Smooth muscle cell (in vitro differentiated cells): ENCODE measurements at regions not wholly inside any gene's neighbourhood (a gene's known extent, or its start where the extent isn't known, plus 50 kb on each side); places are given as distances from the start of the nearest gene placed in this dataset.
"Not testable (repeated sequence)": the region's sequence is repeated elsewhere in the genome, so short reads cannot be mapped to it uniquely, and the experiment has no call there.

ENCODE experiments used
- DNase-seq: peaks from one replicate; lab custom pipeline; 2025; ENCODE audit not compliant: unreplicated experiment; lab: John Stamatoyannopoulos, UW
- H2AFZ ChIP-seq: fragments of 200-600 bp; sonication (generic); 2 replicates; pipeline ENCODE4 v1.6.0; 2016; ENCODE audit warnings: antibody characterized with exemption, low read depth, mild to moderate bottlenecking
- H3F3A ChIP-seq: fragments of 200-600 bp; sonication (generic); 2 replicates; pipeline ENCODE4 v1.6.0; 2017; ENCODE audit warnings: antibody characterized with exemption, low read depth
- H3K27ac ChIP-seq: fragments of 200-600 bp; sonication (generic); 2 replicates; pipeline ENCODE4 v1.5.1; 2016; ENCODE audit warnings: low read depth, mild to moderate bottlenecking
- H3K27me3 ChIP-seq: fragments of 200-600 bp; sonication (generic); 2 replicates; pipeline ENCODE4 v1.6.1; 2016; ENCODE audit warnings: low read depth, mild to moderate bottlenecking
- H3K36me3 ChIP-seq: fragments of 200-600 bp; sonication (generic); 2 replicates; pipeline ENCODE4 v1.5.1; 2016; ENCODE audit warnings: low read depth
- H3K4me1 ChIP-seq: fragments of 200-600 bp; sonication (generic); 2 replicates; pipeline ENCODE4 v1.5.1; 2016; ENCODE audit warnings: low read depth
- H3K4me2 ChIP-seq: fragments of 200-600 bp; sonication (generic); 2 replicates; pipeline ENCODE4 v1.6.0; 2016; ENCODE audit warnings: mild to moderate bottlenecking
- H3K4me3 ChIP-seq: fragments of 200-600 bp; sonication (generic); 2 replicates; pipeline ENCODE4 v1.5.1; 2016; ENCODE audit warnings: mild to moderate bottlenecking
- H3K79me2 ChIP-seq: fragments of 200-600 bp; sonication (generic); 2 replicates; pipeline ENCODE4 v1.6.0; 2016; ENCODE audit warnings: low read depth, mild to moderate bottlenecking
- H3K9ac ChIP-seq: fragments of 200-600 bp; sonication (generic); 2 replicates; pipeline ENCODE4 v1.6.0; 2016; ENCODE audit warnings: low read depth
- H3K9me3 ChIP-seq: fragments of 200-600 bp; sonication (generic); replicated peaks from 2 replicates; pipeline ENCODE4 v1.5.1; 2016; ENCODE audit warnings: low read depth
- H4K20me1 ChIP-seq: fragments of 200-600 bp; sonication (generic); 2 replicates; pipeline ENCODE4 v1.6.0; 2016; ENCODE audit warnings: low read depth
- WGBS: methylation state at CpG from one replicate; pipeline ENCODE4 v1.1.7; 2016; ENCODE audit warnings: low lambda C conversion rate; 5-methylcytosine and 5-hydroxymethylcytosine counted together
- TF ChIP-seq, protein P1 (sequence below): fragments of 200-600 bp; sonication (generic); IDR thresholded peaks from 2 replicates; pipeline ENCODE4 v1.5.1; 2017; ENCODE audit warnings: borderline replicate concordance, mild to moderate bottlenecking, antibody characterized with exemption; ENCODE audit not compliant: insufficient read depth, poor library complexity, severe bottlenecking

DNA sequence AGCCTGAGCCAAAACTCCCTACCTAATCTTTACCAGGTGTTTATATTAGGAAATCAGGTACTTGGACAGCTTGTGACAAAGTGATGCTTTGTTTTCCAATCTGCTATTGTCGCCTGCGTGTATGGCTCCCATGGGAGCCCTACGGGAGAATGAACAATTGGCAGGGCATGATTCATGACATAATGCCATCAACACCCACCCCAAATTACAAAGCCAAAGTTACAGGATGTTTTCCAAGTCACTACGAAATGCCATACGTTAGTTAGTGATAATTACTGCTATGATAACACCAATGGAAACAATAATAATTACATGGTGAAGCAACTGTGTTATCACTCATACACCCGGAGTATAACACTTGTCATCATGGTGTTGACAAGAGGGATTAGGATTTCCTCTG, 226.4 kb downstream of the FAM181B start:
- no peak overlapping the region for H2AFZ ChIP-seq
- TF ChIP-seq, protein P1, sequence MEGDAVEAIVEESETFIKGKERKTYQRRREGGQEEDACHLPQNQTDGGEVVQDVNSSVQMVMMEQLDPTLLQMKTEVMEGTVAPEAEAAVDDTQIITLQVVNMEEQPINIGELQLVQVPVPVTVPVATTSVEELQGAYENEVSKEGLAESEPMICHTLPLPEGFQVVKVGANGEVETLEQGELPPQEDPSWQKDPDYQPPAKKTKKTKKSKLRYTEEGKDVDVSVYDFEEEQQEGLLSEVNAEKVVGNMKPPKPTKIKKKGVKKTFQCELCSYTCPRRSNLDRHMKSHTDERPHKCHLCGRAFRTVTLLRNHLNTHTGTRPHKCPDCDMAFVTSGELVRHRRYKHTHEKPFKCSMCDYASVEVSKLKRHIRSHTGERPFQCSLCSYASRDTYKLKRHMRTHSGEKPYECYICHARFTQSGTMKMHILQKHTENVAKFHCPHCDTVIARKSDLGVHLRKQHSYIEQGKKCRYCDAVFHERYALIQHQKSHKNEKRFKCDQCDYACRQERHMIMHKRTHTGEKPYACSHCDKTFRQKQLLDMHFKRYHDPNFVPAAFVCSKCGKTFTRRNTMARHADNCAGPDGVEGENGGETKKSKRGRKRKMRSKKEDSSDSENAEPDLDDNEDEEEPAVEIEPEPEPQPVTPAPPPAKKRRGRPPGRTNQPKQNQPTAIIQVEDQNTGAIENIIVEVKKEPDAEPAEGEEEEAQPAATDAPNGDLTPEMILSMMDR = no peak
- no peaks in the 10 kb centered on the region for H3K9me3 ChIP-seq
- WGBS = 47% methylated on average over 6 of the region's 6 CpGs
- H3K79me2 ChIP-seq = no peaks in the 10 kb centered on the region
- no peak overlapping the region for H3K27ac ChIP-seq
- H3K27me3 ChIP-seq = peaks cover 73% of the 10 kb centered on the region
- H4K20me1 ChIP-seq = no peaks in the 10 kb centered on the region
- no peak for DNase-seq
- H3K36me3 ChIP-seq = no peaks in the 10 kb centered on the region
- H3F3A ChIP-seq = no peaks in the 10 kb centered on the region
- no peak overlapping the region for H3K9ac ChIP-seq
- no peaks in the 10 kb centered on the region for H3K4me1 ChIP-seq
- peak overlapping the region; percentile 18 for H3K4me2 ChIP-seq
- H3K4me3 ChIP-seq = no peak overlapping the region

- H3K4me1 ChIP-seq = no peaks in the 10 kb centered on the region
- no peaks in the 10 kb centered on the region for H4K20me1 ChIP-seq
- no peak overlapping the region for H3K27ac ChIP-seq
- no peaks in the 10 kb centered on the region for H3K36me3 ChIP-seq
- no peaks in the 10 kb centered on the region for H3K9me3 ChIP-seq
- H3K27me3 ChIP-seq = peaks cover 54% of the 10 kb centered on the region
- H3K4me2 ChIP-seq = no peak overlapping the region
- no peak overlapping the region for H3K9ac ChIP-seq
- no peaks in the 10 kb centered on the region for H3F3A ChIP-seq
- no peak for DNase-seq
- 51% methylated on average over 3 of the region's 3 CpGs for WGBS
- no peaks in the 10 kb centered on the region for H3K79me2 ChIP-seq
- H3K4me3 ChIP-seq = no peak overlapping the region
- TF ChIP-seq, protein P1 = no peak
- H2AFZ ChIP-seq = no peak overlapping the region
Measured at GRCh38 chr11:82505379-82505778, 228.3 kb downstream of the FAM181B start.

DNA sequence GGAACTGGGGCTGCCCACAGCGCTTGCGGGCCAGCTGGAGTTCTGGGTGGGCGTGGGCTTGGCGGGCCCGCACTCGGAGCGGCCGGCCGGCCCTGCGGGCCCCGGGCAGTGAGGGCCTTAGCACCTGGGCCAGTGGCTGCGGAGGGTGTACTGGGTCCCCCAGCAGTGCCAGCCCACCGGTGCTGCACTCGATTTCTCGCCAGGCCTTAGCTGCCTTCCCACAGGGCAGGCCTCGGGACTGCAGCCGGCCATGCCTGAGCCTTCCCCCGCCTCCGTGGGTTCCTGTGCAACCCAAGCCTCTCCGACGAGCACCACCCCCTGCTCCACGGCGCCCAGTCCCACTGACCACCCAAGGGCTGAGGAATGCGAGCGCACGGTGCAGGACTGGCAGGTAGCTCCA, 232.5 kb downstream of the FAM181B start:
- H3K9me3 ChIP-seq, H4K20me1 ChIP-seq, H3K4me2 ChIP-seq, H3K79me2 ChIP-seq, H3K4me3 ChIP-seq, H3K9ac ChIP-seq, H3K36me3 ChIP-seq, H3K27ac ChIP-seq, H3K4me1 ChIP-seq, H3F3A ChIP-seq, DNase-seq, H2AFZ ChIP-seq: not testable (repeated sequence)
- H3K27me3 ChIP-seq = peaks cover 67% of the 10 kb centered on the region
- WGBS = 97% methylated on average over 24 of the region's 26 CpGs

DNA sequence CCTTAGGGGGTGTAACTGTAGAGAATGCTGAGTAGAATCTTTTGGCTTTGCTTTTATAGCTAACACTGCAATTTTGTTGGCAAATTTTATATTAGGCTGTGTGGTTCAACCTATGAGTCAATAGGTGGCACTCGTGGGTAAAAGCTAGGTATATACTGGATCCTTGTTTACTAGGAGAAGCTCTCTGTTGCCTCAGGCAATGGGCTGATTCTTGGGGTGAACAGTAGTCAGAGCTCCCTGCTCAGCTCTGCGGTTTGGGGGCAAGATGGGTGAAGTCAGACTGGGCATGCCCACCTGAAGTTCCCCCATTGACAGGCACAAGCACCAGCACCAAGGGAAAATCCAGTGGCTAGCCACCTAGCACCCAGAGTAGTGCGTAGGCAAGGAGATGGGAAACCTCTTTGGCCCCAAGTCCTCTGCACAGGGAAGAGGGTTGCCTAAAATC, 238.7 kb downstream of the FAM181B start:
- no peaks in the 10 kb centered on the region for H4K20me1 ChIP-seq
- no peak for DNase-seq
- no peak overlapping the region for H3K27ac ChIP-seq
- TF ChIP-seq, protein P1 = peak; percentile 48
- no peaks in the 10 kb centered on the region for H3F3A ChIP-seq
- H3K36me3 ChIP-seq = no peaks in the 10 kb centered on the region
- H3K4me3 ChIP-seq = no peak overlapping the region
- H3K9ac ChIP-seq = no peak overlapping the region
- H2AFZ ChIP-seq = no peak overlapping the region
- peaks cover 40% of the 10 kb centered on the region for H3K27me3 ChIP-seq
- no peak overlapping the region for H3K4me2 ChIP-seq
- 32% methylated on average over 3 of the region's 3 CpGs for WGBS
- no peaks in the 10 kb centered on the region for H3K9me3 ChIP-seq
- no peaks in the 10 kb centered on the region for H3K4me1 ChIP-seq
- no peaks in the 10 kb centered on the region for H3K79me2 ChIP-seq
